GM23338 (cell line): ENCODE measurements at regions not wholly inside any gene's neighbourhood (a gene's known extent, or its start where the extent isn't known, plus 50 kb on each side); places are given as distances from the start of the nearest gene placed in this dataset.

Experiments used
- ATAC-seq: fragments of 200-7000 bp; cut with Tn5 transposase; 3 replicates; pipeline ENCODE4 v1.9.1; 2020
- DNase-seq: peaks from one replicate; pipeline ENCODE4 v3.0.0-alpha.2; 2015; ENCODE audit warnings: low spot score
- H2AFZ ChIP-seq: fragments of 200-600 bp; sonication (generic); 2 replicates; pipeline ENCODE4 v1.8.0; 2016; ENCODE audit warnings: antibody characterized with exemption, mild to moderate bottlenecking, moderate library complexity
- H3F3A ChIP-seq: fragments of 200-600 bp; sonication (generic); replicated peaks from 2 replicates; pipeline ENCODE4 v1.8.0; 2017; ENCODE audit warnings: antibody characterized with exemption, mixed run types, low read depth
- H3K27ac ChIP-seq: fragments of 200-600 bp; sonication (generic); 2 replicates; pipeline ENCODE4 v1.6.1; 2016; ENCODE audit warnings: low read depth
- H3K27me3 ChIP-seq: fragments of 200-600 bp; sonication (generic); 2 replicates; pipeline ENCODE4 v1.8.0; 2016; ENCODE audit warnings: mild to moderate bottlenecking, mixed run types, moderate library complexity; ENCODE audit not compliant: insufficient read depth
- H3K36me3 ChIP-seq: fragments of 200-600 bp; sonication (generic); 2 replicates; pipeline ENCODE4 v1.8.0; 2016; ENCODE audit warnings: mild to moderate bottlenecking; ENCODE audit not compliant: insufficient read depth
- H3K4me1 ChIP-seq: fragments of 200-600 bp; sonication (generic); 2 replicates; pipeline ENCODE4 v1.8.0; 2016; ENCODE audit warnings: mild to moderate bottlenecking, moderate library complexity; ENCODE audit not compliant: insufficient read depth
- H3K4me2 ChIP-seq: fragments of 200-600 bp; sonication (generic); 2 replicates; pipeline ENCODE4 v1.7.1; 2017; ENCODE audit warnings: mixed run types
- H3K4me3 ChIP-seq: fragments of 200-600 bp; sonication (generic); 2 replicates; pipeline ENCODE4 v1.6.1; 2016; ENCODE audit warnings: mixed run types
- H3K79me2 ChIP-seq: fragments of 200-600 bp; sonication (generic); replicated peaks from 2 replicates; pipeline ENCODE4 v1.8.0; 2017; ENCODE audit warnings: mild to moderate bottlenecking; ENCODE audit not compliant: insufficient read depth
- H3K9me2 ChIP-seq: fragments of 200-600 bp; sonication (generic); 2 replicates; pipeline ENCODE4 v1.8.0; 2017; ENCODE audit not compliant: insufficient read depth
- H4K20me1 ChIP-seq: fragments of 200-600 bp; sonication (generic); replicated peaks from 2 replicates; pipeline ENCODE4 v1.8.0; 2017; ENCODE audit warnings: mild to moderate bottlenecking; ENCODE audit not compliant: insufficient read depth
- H3K27ac Mint-ChIP-seq: 2 replicates; pipeline ENCODE4 v1.8.0; 2020; ENCODE audit warnings: inconsistent platforms, mild to moderate bottlenecking, moderate library complexity, mixed read lengths
- H3K27me3 Mint-ChIP-seq: 3 replicates; pipeline ENCODE4 v1.8.0; 2022; ENCODE audit warnings: low read depth, mild to moderate bottlenecking, moderate library complexity, mixed read lengths, inconsistent platforms; ENCODE audit not compliant: insufficient read depth, poor library complexity
- H3K36me3 Mint-ChIP-seq: 3 replicates; pipeline ENCODE4 v1.8.0; 2021; ENCODE audit warnings: low read depth, mild to moderate bottlenecking, inconsistent platforms, moderate library complexity, mixed read lengths
- H3K4me1 Mint-ChIP-seq: 3 replicates; pipeline ENCODE4 v1.8.0; 2020; ENCODE audit warnings: mild to moderate bottlenecking, inconsistent platforms, mixed read lengths
- H3K4me3 Mint-ChIP-seq: 3 replicates; pipeline ENCODE4 v1.8.0; 2021; ENCODE audit warnings: moderate library complexity, mild to moderate bottlenecking, inconsistent platforms, mixed read lengths
- H3K9me3 Mint-ChIP-seq: 3 replicates; pipeline ENCODE4 v1.8.0; 2020; ENCODE audit warnings: moderate library complexity, mild to moderate bottlenecking, inconsistent platforms, mixed read lengths
- EZH2 ChIP-seq: fragments of 200-600 bp; sonication (generic); IDR thresholded peaks from one replicate; pipeline ENCODE4 v1.8.0; 2017; ENCODE audit warnings: antibody characterized with exemption, mild to moderate bottlenecking, low read depth; ENCODE audit not compliant: unreplicated experiment
- EZH2phosphoT487 ChIP-seq: fragments of 200-600 bp; sonication (generic); IDR thresholded peaks from one replicate; pipeline ENCODE4 v1.8.1; 2018; ENCODE audit warnings: antibody characterized with exemption; ENCODE audit not compliant: unreplicated experiment
- JUNB ChIP-seq: IDR thresholded peaks from one replicate; pipeline ENCODE4 v1.6.1; 2016; ENCODE audit warnings: antibody characterized with exemption; ENCODE audit not compliant: unreplicated experiment
- POLR2AphosphoS5 ChIP-seq: IDR thresholded peaks from 2 replicates; pipeline ENCODE4 v1.6.1; 2016; ENCODE audit warnings: antibody characterized with exemption, low read depth
- ZNF114 ChIP-seq: fragments of 250-450 bp; sonication (Bioruptor Pico); IDR thresholded peaks from 2 replicates; pipeline ENCODE4 v1.5.0; 2020; ENCODE audit warnings: mild to moderate bottlenecking, moderate library complexity
- ZNF331 ChIP-seq: fragments of 250-450 bp; sonication (Bioruptor Pico); IDR thresholded peaks from 2 replicates; pipeline ENCODE4 v1.5.0; 2020; ENCODE audit warnings: low read depth, mild to moderate bottlenecking, moderate library complexity
- TF ChIP-seq, protein P1 (sequence below): fragments of 250-450 bp; sonication (Bioruptor Pico); IDR thresholded peaks from 2 replicates; pipeline ENCODE4 v1.5.0; 2020; ENCODE audit warnings: mild to moderate bottlenecking, moderate library complexity
- TF ChIP-seq, protein P2 (sequence below), 2 experiments: fragments of 200-600 bp in 1 of 2; sonication (generic) in 1 of 2; conservative IDR thresholded peaks; 2 replicates each; pipeline versions ENCODE4 v1.5.1 to v1.6.1; 2016 to 2017; ENCODE audit warnings: antibody characterized with exemption in 2 of 2, low read depth in 2 of 2, mild to moderate bottlenecking in 2 of 2, moderate library complexity in 1 of 2
- TF ChIP-seq, protein P3 (sequence below): IDR thresholded peaks from 2 replicates; pipeline ENCODE4 v1.6.1; 2016; ENCODE audit warnings: antibody characterized with exemption

DNA sequence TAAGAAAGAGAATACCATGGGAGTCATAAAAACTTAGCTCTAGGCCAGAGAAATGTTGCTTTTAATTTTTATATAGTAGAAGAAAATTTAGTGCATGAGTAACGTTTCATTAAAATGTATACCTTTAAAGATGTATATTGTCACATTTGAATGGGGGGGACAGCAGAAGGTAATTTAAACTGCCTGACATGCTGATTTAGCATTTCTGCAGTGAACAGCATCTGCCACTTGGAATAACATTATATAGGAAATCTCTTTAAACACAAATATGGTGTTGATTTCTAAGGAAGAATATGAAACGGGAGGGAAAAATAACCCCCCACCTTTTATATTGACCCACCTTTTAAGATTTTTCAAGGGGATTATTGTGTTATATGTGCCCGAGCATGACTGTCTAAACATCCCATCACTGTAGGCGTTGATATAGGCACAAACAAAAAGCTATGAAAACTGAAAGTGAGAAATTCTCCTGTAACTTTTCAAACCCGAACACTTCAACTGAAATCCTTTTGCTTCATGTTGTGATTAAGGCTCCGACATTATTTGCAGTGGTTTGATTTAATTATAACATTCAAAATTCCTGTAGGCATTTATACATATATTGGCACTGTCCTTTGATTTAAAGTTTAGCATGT, 244.7 kb upstream of the CELF2 start (continued):
- TF ChIP-seq, protein P1, sequence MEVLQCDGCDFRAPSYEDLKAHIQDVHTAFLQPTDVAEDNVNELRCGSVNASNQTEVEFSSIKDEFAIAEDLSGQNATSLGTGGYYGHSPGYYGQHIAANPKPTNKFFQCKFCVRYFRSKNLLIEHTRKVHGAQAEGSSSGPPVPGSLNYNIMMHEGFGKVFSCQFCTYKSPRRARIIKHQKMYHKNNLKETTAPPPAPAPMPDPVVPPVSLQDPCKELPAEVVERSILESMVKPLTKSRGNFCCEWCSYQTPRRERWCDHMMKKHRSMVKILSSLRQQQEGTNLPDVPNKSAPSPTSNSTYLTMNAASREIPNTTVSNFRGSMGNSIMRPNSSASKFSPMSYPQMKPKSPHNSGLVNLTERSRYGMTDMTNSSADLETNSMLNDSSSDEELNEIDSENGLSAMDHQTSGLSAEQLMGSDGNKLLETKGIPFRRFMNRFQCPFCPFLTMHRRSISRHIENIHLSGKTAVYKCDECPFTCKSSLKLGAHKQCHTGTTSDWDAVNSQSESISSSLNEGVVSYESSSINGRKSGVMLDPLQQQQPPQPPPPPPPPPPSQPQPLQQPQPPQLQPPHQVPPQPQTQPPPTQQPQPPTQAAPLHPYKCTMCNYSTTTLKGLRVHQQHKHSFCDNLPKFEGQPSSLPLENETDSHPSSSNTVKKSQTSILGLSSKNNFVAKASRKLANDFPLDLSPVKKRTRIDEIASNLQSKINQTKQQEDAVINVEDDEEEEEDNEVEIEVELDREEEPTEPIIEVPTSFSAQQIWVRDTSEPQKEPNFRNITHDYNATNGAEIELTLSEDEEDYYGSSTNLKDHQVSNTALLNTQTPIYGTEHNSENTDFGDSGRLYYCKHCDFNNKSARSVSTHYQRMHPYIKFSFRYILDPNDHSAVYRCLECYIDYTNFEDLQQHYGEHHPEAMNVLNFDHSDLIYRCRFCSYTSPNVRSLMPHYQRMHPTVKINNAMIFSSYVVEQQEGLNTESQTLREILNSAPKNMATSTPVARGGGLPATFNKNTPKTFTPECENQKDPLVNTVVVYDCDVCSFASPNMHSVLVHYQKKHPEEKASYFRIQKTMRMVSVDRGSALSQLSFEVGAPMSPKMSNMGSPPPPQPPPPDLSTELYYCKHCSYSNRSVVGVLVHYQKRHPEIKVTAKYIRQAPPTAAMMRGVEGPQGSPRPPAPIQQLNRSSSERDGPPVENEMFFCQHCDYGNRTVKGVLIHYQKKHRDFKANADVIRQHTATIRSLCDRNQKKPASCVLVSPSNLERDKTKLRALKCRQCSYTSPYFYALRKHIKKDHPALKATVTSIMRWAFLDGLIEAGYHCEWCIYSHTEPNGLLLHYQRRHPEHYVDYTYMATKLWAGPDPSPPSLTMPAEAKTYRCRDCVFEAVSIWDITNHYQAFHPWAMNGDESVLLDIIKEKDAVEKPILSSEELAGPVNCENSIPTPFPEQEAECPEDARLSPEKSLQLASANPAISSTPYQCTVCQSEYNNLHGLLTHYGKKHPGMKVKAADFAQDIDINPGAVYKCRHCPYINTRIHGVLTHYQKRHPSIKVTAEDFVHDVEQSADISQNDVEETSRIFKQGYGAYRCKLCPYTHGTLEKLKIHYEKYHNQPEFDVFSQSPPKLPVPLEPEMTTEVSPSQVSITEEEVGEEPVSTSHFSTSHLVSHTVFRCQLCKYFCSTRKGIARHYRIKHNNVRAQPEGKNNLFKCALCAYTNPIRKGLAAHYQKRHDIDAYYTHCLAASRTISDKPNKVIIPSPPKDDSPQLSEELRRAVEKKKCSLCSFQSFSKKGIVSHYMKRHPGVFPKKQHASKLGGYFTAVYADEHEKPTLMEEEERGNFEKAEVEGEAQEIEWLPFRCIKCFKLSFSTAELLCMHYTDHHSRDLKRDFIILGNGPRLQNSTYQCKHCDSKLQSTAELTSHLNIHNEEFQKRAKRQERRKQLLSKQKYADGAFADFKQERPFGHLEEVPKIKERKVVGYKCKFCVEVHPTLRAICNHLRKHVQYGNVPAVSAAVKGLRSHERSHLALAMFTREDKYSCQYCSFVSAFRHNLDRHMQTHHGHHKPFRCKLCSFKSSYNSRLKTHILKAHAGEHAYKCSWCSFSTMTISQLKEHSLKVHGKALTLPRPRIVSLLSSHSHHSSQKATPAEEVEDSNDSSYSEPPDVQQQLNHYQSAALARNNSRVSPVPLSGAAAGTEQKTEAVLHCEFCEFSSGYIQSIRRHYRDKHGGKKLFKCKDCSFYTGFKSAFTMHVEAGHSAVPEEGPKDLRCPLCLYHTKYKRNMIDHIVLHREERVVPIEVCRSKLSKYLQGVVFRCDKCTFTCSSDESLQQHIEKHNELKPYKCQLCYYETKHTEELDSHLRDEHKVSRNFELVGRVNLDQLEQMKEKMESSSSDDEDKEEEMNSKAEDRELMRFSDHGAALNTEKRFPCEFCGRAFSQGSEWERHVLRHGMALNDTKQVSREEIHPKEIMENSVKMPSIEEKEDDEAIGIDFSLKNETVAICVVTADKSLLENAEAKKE (CRISPR knock-in tag), result no peak
- no peak for TF ChIP-seq ZNF331 (CRISPR knock-in tag)

DNA sequence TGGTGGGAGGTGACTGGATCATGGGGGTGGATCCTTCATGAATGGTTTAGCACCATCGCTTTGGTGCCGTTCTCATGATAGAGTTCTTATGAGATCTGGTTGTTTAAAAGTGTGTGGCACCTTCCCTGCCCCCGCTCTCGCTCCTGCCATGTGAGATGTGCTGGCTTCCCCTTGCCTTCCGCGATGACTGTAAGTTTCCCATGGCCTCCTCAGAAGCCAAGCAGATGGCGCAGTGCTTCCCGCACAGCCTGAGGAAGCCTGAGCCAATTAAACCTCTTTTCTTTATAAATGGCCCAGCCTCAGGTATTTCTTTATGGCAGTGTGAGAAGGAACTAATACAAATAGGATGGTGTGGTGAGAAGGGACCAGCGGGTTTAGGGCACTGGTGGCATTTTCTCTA, 243.3 kb upstream of the CELF2 start:
- no peaks in the 10 kb centered on the region; the same call in 2 of the 3 replicates for H3K4me1 Mint-ChIP-seq
- Histone ChIP-seq H3K4me3 (no peak overlapping the region), H3K36me3 (no peaks in the 10 kb centered on the region), H3K4me2 (no peak overlapping the region), H3F3A (no peaks in the 10 kb centered on the region), H3K27me3 (no peaks in the 10 kb centered on the region), H3K4me1 (no peaks in the 10 kb centered on the region), H3K79me2 (no peaks in the 10 kb centered on the region), H4K20me1 (no peaks in the 10 kb centered on the region), H3K9me2 (0 out of 2 replicates have a peak, but pooled peaks cover 5% of the 10 kb centered on the region), H3K27ac (no peak overlapping the region), H2AFZ (no peak overlapping the region)
- peaks cover 4% of the 10 kb centered on the region; the same call in 2 of the 3 replicates for H3K9me3 Mint-ChIP-seq
- no peak overlapping the region for H3K4me3 Mint-ChIP-seq
- no peaks in the 10 kb centered on the region for H3K36me3 Mint-ChIP-seq
- ATAC-seq, result no peak
- peaks cover 4% of the 10 kb centered on the region for H3K27me3 Mint-ChIP-seq
- no peak overlapping the region for H3K27ac Mint-ChIP-seq
- no peak for DNase-seq
- TF ChIP-seq ZNF114 (CRISPR knock-in tag) (no peak), POLR2AphosphoS5 (no peak), JUNB (no peak), ZNF331 (CRISPR knock-in tag) (no peak), EZH2 (no peak), EZH2phosphoT487 (no peak)
- TF ChIP-seq, protein P2, sequence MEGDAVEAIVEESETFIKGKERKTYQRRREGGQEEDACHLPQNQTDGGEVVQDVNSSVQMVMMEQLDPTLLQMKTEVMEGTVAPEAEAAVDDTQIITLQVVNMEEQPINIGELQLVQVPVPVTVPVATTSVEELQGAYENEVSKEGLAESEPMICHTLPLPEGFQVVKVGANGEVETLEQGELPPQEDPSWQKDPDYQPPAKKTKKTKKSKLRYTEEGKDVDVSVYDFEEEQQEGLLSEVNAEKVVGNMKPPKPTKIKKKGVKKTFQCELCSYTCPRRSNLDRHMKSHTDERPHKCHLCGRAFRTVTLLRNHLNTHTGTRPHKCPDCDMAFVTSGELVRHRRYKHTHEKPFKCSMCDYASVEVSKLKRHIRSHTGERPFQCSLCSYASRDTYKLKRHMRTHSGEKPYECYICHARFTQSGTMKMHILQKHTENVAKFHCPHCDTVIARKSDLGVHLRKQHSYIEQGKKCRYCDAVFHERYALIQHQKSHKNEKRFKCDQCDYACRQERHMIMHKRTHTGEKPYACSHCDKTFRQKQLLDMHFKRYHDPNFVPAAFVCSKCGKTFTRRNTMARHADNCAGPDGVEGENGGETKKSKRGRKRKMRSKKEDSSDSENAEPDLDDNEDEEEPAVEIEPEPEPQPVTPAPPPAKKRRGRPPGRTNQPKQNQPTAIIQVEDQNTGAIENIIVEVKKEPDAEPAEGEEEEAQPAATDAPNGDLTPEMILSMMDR (conservative IDR thresholded peaks at IDR 0.05; ENCODE audit: low read depth in 2 of 2), result no peak
- TF ChIP-seq, protein P3, sequence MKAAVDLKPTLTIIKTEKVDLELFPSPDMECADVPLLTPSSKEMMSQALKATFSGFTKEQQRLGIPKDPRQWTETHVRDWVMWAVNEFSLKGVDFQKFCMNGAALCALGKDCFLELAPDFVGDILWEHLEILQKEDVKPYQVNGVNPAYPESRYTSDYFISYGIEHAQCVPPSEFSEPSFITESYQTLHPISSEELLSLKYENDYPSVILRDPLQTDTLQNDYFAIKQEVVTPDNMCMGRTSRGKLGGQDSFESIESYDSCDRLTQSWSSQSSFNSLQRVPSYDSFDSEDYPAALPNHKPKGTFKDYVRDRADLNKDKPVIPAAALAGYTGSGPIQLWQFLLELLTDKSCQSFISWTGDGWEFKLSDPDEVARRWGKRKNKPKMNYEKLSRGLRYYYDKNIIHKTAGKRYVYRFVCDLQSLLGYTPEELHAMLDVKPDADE, result no peak
